ENCODE measurements at regions not wholly inside any gene's neighbourhood (a gene's known extent, or its start where the extent isn't known, plus 50 kb on each side); places are given as distances from the start of the nearest gene placed in this dataset.

- TF ChIP-seq, protein P1, sequence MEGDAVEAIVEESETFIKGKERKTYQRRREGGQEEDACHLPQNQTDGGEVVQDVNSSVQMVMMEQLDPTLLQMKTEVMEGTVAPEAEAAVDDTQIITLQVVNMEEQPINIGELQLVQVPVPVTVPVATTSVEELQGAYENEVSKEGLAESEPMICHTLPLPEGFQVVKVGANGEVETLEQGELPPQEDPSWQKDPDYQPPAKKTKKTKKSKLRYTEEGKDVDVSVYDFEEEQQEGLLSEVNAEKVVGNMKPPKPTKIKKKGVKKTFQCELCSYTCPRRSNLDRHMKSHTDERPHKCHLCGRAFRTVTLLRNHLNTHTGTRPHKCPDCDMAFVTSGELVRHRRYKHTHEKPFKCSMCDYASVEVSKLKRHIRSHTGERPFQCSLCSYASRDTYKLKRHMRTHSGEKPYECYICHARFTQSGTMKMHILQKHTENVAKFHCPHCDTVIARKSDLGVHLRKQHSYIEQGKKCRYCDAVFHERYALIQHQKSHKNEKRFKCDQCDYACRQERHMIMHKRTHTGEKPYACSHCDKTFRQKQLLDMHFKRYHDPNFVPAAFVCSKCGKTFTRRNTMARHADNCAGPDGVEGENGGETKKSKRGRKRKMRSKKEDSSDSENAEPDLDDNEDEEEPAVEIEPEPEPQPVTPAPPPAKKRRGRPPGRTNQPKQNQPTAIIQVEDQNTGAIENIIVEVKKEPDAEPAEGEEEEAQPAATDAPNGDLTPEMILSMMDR (IDR thresholded peaks at IDR 0.05; ENCODE audit: low read depth, low read length) = no peak
- POLR2A ChIA-PET = no interaction called here
- DNase-seq (ENCODE audit: low read depth, low spot score) = no peak
Observed at GRCh38 chr11:41578421-41579051, 119.1 kb upstream of the LRRC4C start.

DNA sequence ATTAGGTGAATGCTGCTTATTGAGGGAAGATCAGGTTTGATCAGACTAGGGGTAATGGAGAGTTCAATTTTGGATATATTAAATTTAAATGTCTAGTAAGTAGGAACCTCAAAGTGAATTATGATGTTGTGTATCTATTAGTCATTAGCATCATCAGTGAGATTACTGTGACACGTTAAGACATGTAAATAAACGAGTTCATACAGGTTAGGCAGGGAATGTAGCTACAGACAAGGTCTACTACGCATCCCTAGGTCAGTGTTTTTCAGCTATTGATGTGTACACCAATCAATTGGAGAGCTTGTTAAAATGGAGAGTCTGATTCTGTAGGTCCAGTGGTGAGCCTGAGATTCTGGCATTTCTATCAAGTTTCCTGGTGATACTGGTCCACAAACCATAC, 120.1 kb upstream of the LRRC4C start:
- Histone ChIP-seq H3K9me3 (ENCODE audit: control insufficient read depth, insufficient read depth, low read length) (peaks cover 7% of the 10 kb centered on the region), H3K27ac (ENCODE audit: low read depth, low read length) (no peak overlapping the region), H3K27me3 (ENCODE audit: control insufficient read depth, insufficient read depth, low read length) (no peaks in the 10 kb centered on the region), H3K4me3 (ENCODE audit: low read depth, low read length) (no peak overlapping the region)
- TF ChIP-seq, protein P1 (IDR thresholded peaks at IDR 0.05; ENCODE audit: low read depth, low read length) = no peak
- DNase-seq (ENCODE audit: low read depth, low spot score) = no peak
- ChIA-PET CTCF (no interaction called here), POLR2A (no interaction called here)

More at GRCh38 chr11:41578421-41579051, 119.1 kb upstream of the LRRC4C start:
- CTCF ChIA-PET = no interaction called here
- H3K4me3 ChIP-seq (ENCODE audit: low read depth, low read length) = no peak overlapping the region
- peaks cover 7% of the 10 kb centered on the region for H3K9me3 ChIP-seq (ENCODE audit: control insufficient read depth, insufficient read depth, low read length)
- H3K27ac ChIP-seq (ENCODE audit: low read depth, low read length) = no peak overlapping the region
- H3K27me3 ChIP-seq (ENCODE audit: control insufficient read depth, insufficient read depth, low read length) = no peaks in the 10 kb centered on the region

DNA sequence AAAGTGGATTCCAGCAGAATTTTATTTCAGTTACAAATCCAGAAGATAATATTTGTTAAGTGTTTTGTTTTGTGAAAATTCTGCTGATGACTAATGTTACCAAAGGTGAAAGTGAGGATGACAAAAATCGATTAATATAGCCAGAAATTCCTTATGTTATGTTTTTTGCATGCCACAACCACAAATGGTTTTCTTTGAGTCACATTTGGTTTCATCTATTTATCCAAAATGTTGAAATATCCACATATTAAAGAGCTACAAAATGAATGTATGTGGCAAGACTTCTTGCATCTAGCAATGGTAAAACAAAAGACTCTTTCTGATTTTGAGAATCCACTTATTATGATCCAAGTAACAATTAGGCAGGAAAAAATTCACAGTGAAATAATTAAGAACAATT, 150.1 kb upstream of the LRRC4C start:
- TF ChIP-seq, protein P1 (IDR thresholded peaks at IDR 0.05; ENCODE audit: low read depth, low read length) = no peak
- no peak overlapping the region for H3K27ac ChIP-seq (ENCODE audit: low read depth, low read length)
- DNase-seq (ENCODE audit: low read depth, low spot score) = no peak
- ChIA-PET CTCF (no interaction called here), POLR2A (no interaction called here)
- H3K4me3 ChIP-seq (ENCODE audit: low read depth, low read length) = no peak overlapping the region
- peaks cover 2% of the 10 kb centered on the region; the same call in 1 of the 2 replicates for H3K9me3 ChIP-seq (ENCODE audit: control insufficient read depth, insufficient read depth, low read length)
- no peaks in the 10 kb centered on the region for H3K27me3 ChIP-seq (ENCODE audit: control insufficient read depth, insufficient read depth, low read length)

DNA sequence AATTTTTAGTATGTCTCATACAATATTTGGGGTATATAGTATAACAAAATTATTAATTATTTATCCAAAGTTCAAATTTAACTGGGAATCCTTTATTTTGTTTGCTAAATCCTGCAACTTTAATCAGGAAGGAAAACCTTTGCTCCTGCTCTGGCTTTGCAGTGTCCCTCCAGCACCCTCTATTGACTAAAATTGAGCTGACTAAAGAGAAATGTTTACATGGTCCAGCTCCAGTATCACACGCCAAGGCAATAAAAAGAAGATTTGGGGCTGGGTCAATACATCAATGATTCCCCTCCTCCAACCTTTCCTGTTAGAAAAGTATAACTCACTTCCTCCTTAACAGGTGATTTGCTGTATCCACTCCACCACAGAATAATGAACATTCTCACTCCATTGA, 153.0 kb upstream of the LRRC4C start:
- CTCF ChIA-PET = no interaction called here
- H3K27me3 ChIP-seq (ENCODE audit: control insufficient read depth, insufficient read depth, low read length) = no peaks in the 10 kb centered on the region

GRCh38 chr11:41613326-41613725, 153.9 kb upstream of the LRRC4C start:
- DNase-seq (ENCODE audit: low read depth, low spot score) = no peak
- no peaks in the 10 kb centered on the region for H3K27me3 ChIP-seq (ENCODE audit: control insufficient read depth, insufficient read depth, low read length)

More for the DNA sequence above, 153.0 kb upstream of the LRRC4C start:
- POLR2A ChIA-PET = no interaction called here
- no peak overlapping the region for H3K27ac ChIP-seq (ENCODE audit: low read depth, low read length)
- H3K4me3 ChIP-seq (ENCODE audit: low read depth, low read length) = no peak overlapping the region
- TF ChIP-seq, protein P1 (IDR thresholded peaks at IDR 0.05; ENCODE audit: low read depth, low read length) = no peak
- peaks cover 8% of the 10 kb centered on the region; the same call in 1 of the 2 replicates for H3K9me3 ChIP-seq (ENCODE audit: control insufficient read depth, insufficient read depth, low read length)
- no peak for DNase-seq (ENCODE audit: low read depth, low spot score)

More at GRCh38 chr11:41613326-41613725, 153.9 kb upstream of the LRRC4C start:
- TF ChIP-seq, protein P1 (IDR thresholded peaks at IDR 0.05; ENCODE audit: low read depth, low read length) = no peak
- ChIA-PET CTCF (no interaction called here), POLR2A (no interaction called here)
- Histone ChIP-seq H3K4me3 (ENCODE audit: low read depth, low read length) (no peak overlapping the region), H3K9me3 (ENCODE audit: control insufficient read depth, insufficient read depth, low read length) (peaks cover 8% of the 10 kb centered on the region; the same call in 1 of the 2 replicates), H3K27ac (ENCODE audit: low read depth, low read length) (no peak overlapping the region)
